SK-N-MC (cell line): ENCODE measurements at regions not wholly inside any gene's neighbourhood (a gene's known extent, or its start where the extent isn't known, plus 50 kb on each side); places are given as distances from the start of the nearest gene placed in this dataset.

Source experiments
- DNase-seq: peaks from one replicate; pipeline ENCODE4 v3.0.0-alpha.2; 2011; ENCODE audit warnings: low read depth, low spot score
- H3K27ac ChIP-seq: fragments of 200-600 bp; sonication (generic); 2 replicates; pipeline ENCODE4 v1.5.1; 2016; ENCODE audit warnings: mixed run types
- H3K36me3 ChIP-seq: fragments of 200-600 bp; sonication (generic); 2 replicates; pipeline ENCODE4 v1.6.1; 2017; ENCODE audit warnings: antibody characterized with exemption, low read length, mixed read lengths; ENCODE audit not compliant: insufficient read depth
- H3K4me3 ChIP-seq: fragments of 200-600 bp; sonication (generic); 2 replicates; pipeline ENCODE4 v1.5.1; 2016
- H3K9ac ChIP-seq: fragments of 200-600 bp; sonication (generic); 2 replicates; pipeline ENCODE4 v1.8.0; 2017; ENCODE audit warnings: mixed run types, mixed read lengths; ENCODE audit not compliant: insufficient read length
- H3K9me3 ChIP-seq: fragments of 200-600 bp; sonication (generic); 2 replicates; pipeline ENCODE4 v1.6.1; 2017; ENCODE audit warnings: low read depth, mild to moderate bottlenecking, antibody characterized with exemption, low read length, moderate library complexity, mixed read lengths
- EZH2 ChIP-seq: fragments of 200-600 bp; sonication (generic); IDR thresholded peaks from one replicate; pipeline ENCODE4 v1.6.1; 2017; ENCODE audit warnings: antibody characterized with exemption
- FOXP2 ChIP-seq: optimal IDR thresholded peaks from 2 replicates; pipeline ENCODE3; 2011; ENCODE audit warnings: mild to moderate bottlenecking, moderate library complexity; ENCODE audit not compliant: insufficient read depth; ENCODE audit errors: extremely low read length, control extremely low read depth
- POLR2AphosphoS5 ChIP-seq: IDR thresholded peaks from 2 replicates; pipeline ENCODE4 v1.6.1; 2012; ENCODE audit warnings: mild to moderate bottlenecking, low read depth, low read length, borderline replicate concordance

DNA sequence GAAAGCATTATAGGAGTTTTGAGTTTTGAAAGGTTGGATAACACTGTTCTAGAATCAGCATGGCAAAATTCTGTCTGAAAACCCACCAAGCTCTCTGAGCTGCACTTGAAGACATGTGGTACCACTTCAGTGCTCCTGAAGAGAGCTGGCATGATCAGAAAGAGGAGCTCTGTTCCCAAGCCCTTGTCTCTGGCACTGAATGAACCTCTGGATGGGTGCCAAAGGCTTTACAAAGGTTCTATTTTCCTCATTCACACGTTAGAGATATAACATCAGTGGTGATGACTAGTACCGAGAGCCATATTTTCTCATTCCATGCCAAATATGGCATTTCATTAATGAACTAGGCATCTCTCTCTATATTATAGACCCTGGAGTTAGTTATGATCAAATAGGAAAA lies 301.8 kb upstream of the ID4 start:
- TF ChIP-seq FOXP2 = no peak
- no peak for TF ChIP-seq POLR2AphosphoS5
- TF ChIP-seq EZH2 = no peak
- no peaks in the 10 kb centered on the region for H3K36me3 ChIP-seq
- no peak overlapping the region for H3K9ac ChIP-seq
- no peak overlapping the region for H3K4me3 ChIP-seq
- H3K9me3 ChIP-seq = no peaks in the 10 kb centered on the region
- DNase-seq = no peak
- no peak overlapping the region for H3K27ac ChIP-seq

DNA sequence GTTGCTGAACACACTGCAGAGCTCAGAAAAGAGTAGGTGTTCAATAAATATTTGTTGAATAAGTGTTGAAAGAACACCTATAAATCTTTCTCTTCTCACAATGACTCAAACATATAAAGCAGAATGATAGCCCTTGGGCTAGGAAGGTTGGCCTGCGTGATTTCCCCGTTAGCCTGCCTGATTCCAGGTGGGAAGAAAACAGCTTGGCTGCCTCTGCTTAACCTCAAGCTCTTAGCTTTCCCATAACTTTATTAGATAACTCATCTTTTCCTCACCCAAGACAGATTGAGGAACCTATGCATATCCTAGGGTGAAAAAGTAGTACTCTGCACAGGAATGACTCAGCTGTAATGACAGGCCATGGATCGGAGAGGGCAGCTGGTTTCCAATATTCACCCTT lies 300.3 kb upstream of the ID4 start:
- H3K27ac ChIP-seq = no peak overlapping the region
- DNase-seq = no peak
- TF ChIP-seq EZH2 (no peak), POLR2AphosphoS5 (no peak), FOXP2 (no peak)

DNA sequence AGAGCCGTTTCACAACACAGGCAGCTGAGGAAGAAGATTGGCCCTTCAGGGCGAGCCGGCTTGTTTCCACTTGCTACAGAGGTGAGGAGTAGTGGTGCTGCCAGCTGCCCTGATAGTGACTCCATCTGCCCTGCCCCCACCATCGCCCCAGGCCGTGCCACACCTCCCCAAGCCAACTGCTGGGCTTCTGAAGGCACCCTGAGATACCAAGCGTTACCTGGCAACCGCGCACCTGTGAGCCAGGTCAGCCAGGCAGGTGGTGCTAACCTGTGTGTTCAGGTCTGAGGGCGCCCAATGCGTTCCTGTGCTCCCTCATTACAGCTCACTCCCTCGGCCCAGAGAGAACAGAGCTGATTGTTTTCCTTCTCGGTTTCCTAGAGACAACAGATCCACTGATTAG lies 299.1 kb upstream of the ID4 start:
- no peak for DNase-seq

More for the DNA sequence above, 300.3 kb upstream of the ID4 start:
- no peak overlapping the region for H3K4me3 ChIP-seq
- no peak overlapping the region for H3K9ac ChIP-seq
- H3K9me3 ChIP-seq = no peaks in the 10 kb centered on the region
- H3K36me3 ChIP-seq = no peaks in the 10 kb centered on the region

DNA sequence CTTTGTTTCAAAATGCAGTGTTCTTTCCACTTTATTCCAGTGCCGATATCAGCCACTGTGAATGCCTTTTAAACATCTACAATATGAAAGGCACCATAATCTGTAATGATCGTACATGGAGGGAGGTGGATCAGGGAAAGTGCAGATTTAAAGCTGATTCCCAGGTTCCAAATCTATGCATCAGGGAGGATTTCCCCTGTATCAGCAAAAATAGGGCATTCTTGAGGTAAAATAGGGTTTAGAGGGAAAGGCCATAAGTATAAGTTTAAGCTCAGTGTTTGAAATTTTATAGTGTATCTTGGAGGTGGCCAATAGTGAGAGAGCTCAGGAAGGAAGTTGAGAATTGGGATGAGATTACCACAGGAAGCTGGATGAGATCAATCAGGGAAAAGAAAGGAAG lies 289.7 kb upstream of the ID4 start:
- TF ChIP-seq EZH2 = no peak
- TF ChIP-seq POLR2AphosphoS5 = no peak
- TF ChIP-seq FOXP2 = no peak
- no peaks in the 10 kb centered on the region for H3K9me3 ChIP-seq
- H3K27ac ChIP-seq = no peak overlapping the region
- no peaks in the 10 kb centered on the region for H3K36me3 ChIP-seq
- no peak overlapping the region for H3K9ac ChIP-seq
- H3K4me3 ChIP-seq = no peak overlapping the region
- no peak for DNase-seq

More for the DNA sequence above, 299.1 kb upstream of the ID4 start:
- TF ChIP-seq FOXP2 (no peak), EZH2 (no peak), POLR2AphosphoS5 (no peak)
- Histone ChIP-seq H3K27ac (no peak overlapping the region), H3K9ac (no peak overlapping the region), H3K36me3 (no peaks in the 10 kb centered on the region), H3K9me3 (no peaks in the 10 kb centered on the region), H3K4me3 (no peak overlapping the region)

DNA sequence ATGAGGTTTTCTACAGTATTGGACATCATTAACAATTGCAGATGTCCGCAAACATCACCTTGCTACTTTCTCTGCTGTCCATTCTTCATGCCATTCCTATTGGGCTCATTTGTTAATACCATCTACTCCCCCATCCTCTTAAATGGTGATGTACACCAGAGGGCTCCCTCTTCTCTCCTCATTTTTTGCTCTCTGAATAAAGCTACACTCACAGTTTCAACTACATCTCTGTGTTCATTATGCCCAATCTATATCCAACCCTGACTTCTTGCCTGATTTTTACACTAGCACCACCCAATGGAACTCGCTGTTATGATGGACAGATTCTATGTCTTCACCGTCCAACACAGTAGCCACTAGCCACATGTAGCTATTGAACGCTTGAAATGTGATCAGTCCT lies 288.1 kb upstream of the ID4 start:
- no peak overlapping the region for H3K27ac ChIP-seq
- no peak for TF ChIP-seq EZH2
- no peak for TF ChIP-seq FOXP2
- TF ChIP-seq POLR2AphosphoS5 = no peak
- no peaks in the 10 kb centered on the region for H3K36me3 ChIP-seq
- H3K4me3 ChIP-seq = no peak overlapping the region
- H3K9me3 ChIP-seq = no peaks in the 10 kb centered on the region
- H3K9ac ChIP-seq = no peak overlapping the region
- DNase-seq = no peak

DNA sequence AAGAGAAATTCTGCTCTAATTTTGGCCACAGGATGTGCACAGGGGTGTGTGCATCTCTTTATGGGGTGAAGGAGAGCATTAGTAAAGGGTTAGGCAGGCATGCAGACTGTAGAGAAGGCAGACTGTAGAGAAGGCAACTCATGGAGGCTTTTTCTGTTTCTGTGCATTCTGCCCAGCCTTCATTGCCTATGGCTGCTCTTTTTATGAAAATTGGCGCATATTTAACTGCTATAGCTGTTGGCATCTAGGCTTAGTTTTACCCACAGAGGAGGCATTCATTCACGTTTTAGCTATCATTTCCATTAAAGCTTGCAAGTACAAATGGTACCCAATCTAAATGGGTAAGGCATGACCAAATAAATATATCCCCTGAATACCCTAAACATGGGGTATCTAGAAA lies 286.8 kb upstream of the ID4 start:
- H3K9me3 ChIP-seq = no peaks in the 10 kb centered on the region
- H3K9ac ChIP-seq = no peak overlapping the region
- H3K27ac ChIP-seq = no peak overlapping the region
- no peak for DNase-seq
- H3K36me3 ChIP-seq = no peaks in the 10 kb centered on the region
- TF ChIP-seq EZH2 (no peak), POLR2AphosphoS5 (no peak), FOXP2 (no peak)
- no peak overlapping the region for H3K4me3 ChIP-seq

DNA sequence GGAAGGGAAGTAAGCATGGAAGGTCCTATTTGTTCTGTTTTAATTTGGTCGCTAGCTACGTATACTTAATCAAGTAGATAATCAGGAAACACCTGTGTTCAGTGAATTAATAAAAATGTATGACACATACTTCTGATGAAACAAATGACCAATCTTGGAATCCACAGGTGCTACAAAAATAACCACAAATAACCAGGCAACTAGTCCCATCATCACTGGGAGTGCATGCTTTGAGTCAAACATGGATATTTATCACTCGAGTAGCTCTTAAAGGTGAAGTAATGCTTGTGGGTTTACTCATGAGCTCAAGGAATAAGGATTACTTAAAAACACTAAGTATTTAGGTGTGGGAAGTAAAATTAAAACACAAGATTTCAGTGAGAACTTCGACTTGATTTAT lies 285.6 kb upstream of the ID4 start:
- TF ChIP-seq EZH2 = no peak
- TF ChIP-seq FOXP2 = no peak
- Histone ChIP-seq H3K9ac (no peak overlapping the region), H3K4me3 (no peak overlapping the region), H3K27ac (no peak overlapping the region), H3K36me3 (no peaks in the 10 kb centered on the region), H3K9me3 (no peaks in the 10 kb centered on the region)
- DNase-seq = no peak

DNA sequence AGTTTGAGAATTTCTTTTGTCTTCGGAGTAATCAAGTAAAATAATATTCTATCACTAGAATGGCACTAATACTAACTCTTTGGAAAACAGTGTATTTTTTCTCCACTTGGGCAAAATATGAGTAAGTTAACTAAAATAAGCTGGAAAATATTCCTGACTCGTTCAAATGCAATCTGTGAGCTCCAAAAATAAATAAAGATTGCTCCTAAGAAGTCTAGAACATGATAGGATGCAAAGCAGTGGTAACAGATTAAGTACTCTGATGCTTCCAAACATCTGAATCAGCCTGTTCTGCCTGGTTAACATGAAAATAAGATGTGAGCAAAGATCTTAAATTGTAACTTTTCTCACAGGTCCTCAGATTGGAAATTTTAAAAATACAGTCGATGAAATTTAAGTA lies 285.1 kb upstream of the ID4 start:
- Histone ChIP-seq H3K36me3 (no peaks in the 10 kb centered on the region), H3K9me3 (no peaks in the 10 kb centered on the region), H3K4me3 (no peak overlapping the region), H3K9ac (no peak overlapping the region), H3K27ac (no peak overlapping the region)
- TF ChIP-seq POLR2AphosphoS5 = no peak
- TF ChIP-seq EZH2 = no peak
- TF ChIP-seq FOXP2 = no peak
- no peak for DNase-seq

DNA sequence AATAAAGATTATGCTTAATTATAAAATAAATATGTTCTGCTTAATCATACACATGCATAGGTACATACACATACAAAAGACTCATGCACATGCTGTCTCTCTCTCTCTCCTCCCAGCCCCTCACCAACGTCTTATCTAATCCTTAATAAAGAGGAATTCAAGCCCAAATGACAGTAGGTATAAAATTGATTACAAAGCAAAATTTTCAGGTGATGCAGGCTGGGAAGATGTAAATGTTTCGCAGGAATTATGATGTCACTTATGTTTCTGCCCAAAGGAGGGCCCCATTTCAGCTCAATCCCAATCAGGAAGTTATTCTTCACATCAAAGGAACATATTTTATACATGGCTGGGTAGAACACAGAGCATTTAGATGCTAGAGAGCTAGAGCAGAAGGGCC lies 284.6 kb upstream of the ID4 start:
- no peak for TF ChIP-seq EZH2
- no peak for TF ChIP-seq POLR2AphosphoS5
- TF ChIP-seq FOXP2 = no peak
- Histone ChIP-seq H3K27ac (no peak overlapping the region), H3K9me3 (no peaks in the 10 kb centered on the region), H3K36me3 (no peaks in the 10 kb centered on the region), H3K9ac (no peak overlapping the region), H3K4me3 (no peak overlapping the region)
- no peak for DNase-seq
